H1 (cell line): ENCODE measurements at regions not wholly inside any gene's neighbourhood (a gene's known extent, or its start where the extent isn't known, plus 50 kb on each side); places are given as distances from the start of the nearest gene placed in this dataset.

Source experiments
- CTCF ChIA-PET: fragments of 300-600 bp; sonication (Branson Sonifier 250); formaldehyde crosslinking; loops from one replicate; lab custom pipeline; 2021; ENCODE audit not compliant: partially characterized antibody; lab: Charles Lee
- POLR2A ChIA-PET: fragments of 300-600 bp; sonication (Branson Sonifier 250); formaldehyde crosslinking; loops from one replicate; lab custom pipeline; 2021; ENCODE audit warnings: inconsistent platforms; ENCODE audit not compliant: partially characterized antibody; lab: Charles Lee
- DNase-seq, 2 experiments: peaks; one replicate each; pipeline versions ENCODE4 v3.0.0 to v3.0.0-alpha.2; 2010 to 2022; ENCODE audit warnings: low spot score in 2 of 2, low read depth in 1 of 2, mixed read lengths in 1 of 2
- FAIRE-seq: peaks from 2 replicates; lab custom pipeline; 2011; peaks lifted over from hg19 to GRCh38; lab: Jason Lieb, UNC
- H2AFZ ChIP-seq: 2 replicates; pipeline ENCODE4 v1.8.1; 2012; ENCODE audit warnings: low read length, inconsistent platforms
- H2AK5ac ChIP-seq: 2 replicates; pipeline ENCODE4 v1.6.1; 2013; ENCODE audit warnings: low read depth, low read length
- H2BK120ac ChIP-seq: replicated peaks from 2 replicates; pipeline ENCODE3; 2013; ENCODE audit warnings: low read depth, low read length, inconsistent platforms
- H2BK12ac ChIP-seq: 2 replicates; pipeline ENCODE4 v1.6.1; 2013; ENCODE audit warnings: low read depth, low read length
- H2BK15ac ChIP-seq: 2 replicates; pipeline ENCODE4 v1.6.1; 2013; ENCODE audit warnings: low read length
- H2BK20ac ChIP-seq: 2 replicates; pipeline ENCODE4 v1.6.1; 2013; ENCODE audit warnings: low read length
- H2BK5ac ChIP-seq: 2 replicates; pipeline ENCODE4 v1.6.1; 2013; ENCODE audit warnings: low read depth, low read length
- H3K14ac ChIP-seq: 2 replicates; pipeline ENCODE4 v1.6.1; 2013; ENCODE audit warnings: inconsistent platforms; ENCODE audit not compliant: insufficient read length
- H3K18ac ChIP-seq: 2 replicates; pipeline ENCODE4 v1.6.1; 2013; ENCODE audit warnings: low read length; ENCODE audit errors: extremely low read depth
- H3K23ac ChIP-seq: 2 replicates; pipeline ENCODE4 v1.6.1; 2013; ENCODE audit warnings: inconsistent platforms; ENCODE audit not compliant: insufficient read length
- H3K23me2 ChIP-seq: 2 replicates; pipeline ENCODE4 v1.6.1; 2013; ENCODE audit warnings: low read depth, low read length
- H3K27ac ChIP-seq: 2 replicates; pipeline ENCODE4 v1.6.1; 2011; ENCODE audit warnings: low read depth, low read length, inconsistent platforms
- H3K27me3 ChIP-seq, 4 experiments: replicated peaks in 1 of 4; 1 replicate in 1 of 4; 2 replicates in 3 of 4; pipeline versions ENCODE4 v1.6.1 to v1.8.1; 2011 to 2013; ENCODE audit warnings: low read length in 3 of 4, mild to moderate bottlenecking in 3 of 4, inconsistent platforms in 2 of 4, mixed read lengths in 2 of 4, moderate library complexity in 1 of 4; ENCODE audit not compliant: control insufficient read depth in 3 of 4, insufficient read depth in 3 of 4; ENCODE audit errors: extremely low read depth in 1 of 4
- H3K36me3 ChIP-seq, 4 experiments: 2 replicates each; pipeline versions ENCODE4 v1.6.1 to v1.8.1; 2011 to 2013; ENCODE audit warnings: mild to moderate bottlenecking in 4 of 4, low read length in 3 of 4, moderate library complexity in 2 of 4, control low read depth in 1 of 4, inconsistent platforms in 1 of 4; ENCODE audit not compliant: insufficient read depth in 4 of 4, control insufficient read depth in 2 of 4
- H3K4ac ChIP-seq: replicated peaks from 2 replicates; pipeline ENCODE3; 2013; ENCODE audit warnings: low read length, low read depth, mixed read lengths, inconsistent platforms; ENCODE audit not compliant: insufficient read length
- H3K4me1 ChIP-seq, 4 experiments: replicated peaks in 1 of 4; 1 replicate in 1 of 4; 2 replicates in 3 of 4; pipeline versions ENCODE4 v1.6.1 to v1.8.1; 2011 to 2013; ENCODE audit warnings: low read length in 3 of 4, inconsistent platforms in 2 of 4, mixed read lengths in 1 of 4; ENCODE audit not compliant: insufficient read depth in 4 of 4, control insufficient read depth in 3 of 4
- H3K4me2 ChIP-seq, 2 experiments: 2 replicates each; pipeline versions ENCODE4 v1.6.1 to v1.8.1; 2011 to 2013; ENCODE audit warnings: low read depth in 2 of 2, low read length in 2 of 2, control low read depth in 1 of 2, inconsistent platforms in 1 of 2, mild to moderate bottlenecking in 1 of 2; ENCODE audit not compliant: insufficient read depth in 1 of 2
- H3K4me3 ChIP-seq, 4 experiments: fragments of 200-600, 300-600 bp in 1 of 4; sonication (generic), shearing (Covaris generic), sonication (Bioruptor Twin) in 1 of 4; 2 replicates each; pipeline versions ENCODE4 v1.5.1 to v1.8.1; 2011 to 2016; ENCODE audit warnings: low read length in 4 of 4, low read depth in 3 of 4, control low read depth in 2 of 4, inconsistent platforms in 2 of 4, mild to moderate bottlenecking in 2 of 4, mixed read lengths in 1 of 4, moderate library complexity in 1 of 4; ENCODE audit not compliant: insufficient read depth in 2 of 4; ENCODE audit errors: extremely low read depth in 1 of 4
- H3K56ac ChIP-seq: replicated peaks from 2 replicates; pipeline ENCODE3; 2013; ENCODE audit warnings: low read depth, mild to moderate bottlenecking, mixed read lengths, low read length, inconsistent platforms; ENCODE audit not compliant: insufficient read length
- H3K79me1 ChIP-seq: 2 replicates; pipeline ENCODE4 v1.6.1; 2013; ENCODE audit warnings: low read depth, low read length, control low read depth
- H3K79me2 ChIP-seq, 2 experiments: 2 replicates each; pipeline versions ENCODE4 v1.6.1 to v1.8.1; 2012 to 2013; ENCODE audit warnings: low read length in 2 of 2, mild to moderate bottlenecking in 2 of 2, inconsistent platforms in 1 of 2; ENCODE audit not compliant: insufficient read depth in 2 of 2, control insufficient read depth in 1 of 2
- H3K9ac ChIP-seq, 4 experiments: replicated peaks in 1 of 4; 1 replicate in 1 of 4; 2 replicates in 3 of 4; pipeline versions ENCODE4 v1.6.1 to v1.8.1; 2011 to 2013; ENCODE audit warnings: low read depth in 3 of 4, low read length in 3 of 4, control low read depth in 2 of 4, mild to moderate bottlenecking in 2 of 4, moderate library complexity in 2 of 4, inconsistent platforms in 1 of 4; ENCODE audit errors: extremely low read depth in 1 of 4
- H3K9me3 ChIP-seq, 2 experiments: 2 replicates each; pipeline versions ENCODE4 v1.6.1 to v1.8.1; 2012 to 2013; ENCODE audit warnings: mild to moderate bottlenecking in 2 of 2, moderate library complexity in 2 of 2, control low read depth in 1 of 2, inconsistent platforms in 1 of 2, low read depth in 1 of 2, low read length in 1 of 2, mixed read lengths in 1 of 2; ENCODE audit not compliant: insufficient read depth in 2 of 2
- H4K20me1 ChIP-seq, 2 experiments: replicated peaks in 1 of 2; 2 replicates each; pipeline versions ENCODE3 to v1.8.1; 2011 to 2013; ENCODE audit warnings: inconsistent platforms in 2 of 2, low read length in 2 of 2, mild to moderate bottlenecking in 1 of 2; ENCODE audit not compliant: insufficient read depth in 2 of 2, control insufficient read depth in 1 of 2
- H4K5ac ChIP-seq: 2 replicates; pipeline ENCODE4 v1.6.1; 2013; ENCODE audit warnings: low read length, low read depth, mixed read lengths, inconsistent platforms; ENCODE audit not compliant: insufficient read length
- H4K8ac ChIP-seq: 2 replicates; pipeline ENCODE4 v1.8.0; 2013; ENCODE audit warnings: mild to moderate bottlenecking, moderate library complexity, low read length, inconsistent platforms; ENCODE audit not compliant: insufficient read depth; ENCODE audit errors: extremely low read depth
- H4K91ac ChIP-seq: replicated peaks from 2 replicates; pipeline ENCODE3; 2013; ENCODE audit warnings: low read length, mixed read lengths, inconsistent platforms; ENCODE audit not compliant: insufficient read length
- BACH1 ChIP-seq: IDR thresholded peaks from 2 replicates; pipeline ENCODE4 v1.6.1; 2012; ENCODE audit warnings: low read length, improper control_type of control experiment
- CBX8 ChIP-seq: fragments of 300-800, 300-1000 bp; sonication (generic); IDR thresholded peaks from 2 replicates; pipeline ENCODE4 v1.7.1; 2016; ENCODE audit warnings: low read depth, low read length, borderline replicate concordance
- EP300 ChIP-seq, 2 experiments: IDR thresholded peaks; 1 replicate in 1 of 2; 2 replicates in 1 of 2; pipeline ENCODE4 v1.6.1; 2011 to 2012; ENCODE audit warnings: low read depth in 2 of 2, low read length in 2 of 2, mild to moderate bottlenecking in 2 of 2, borderline replicate concordance in 1 of 2, inconsistent platforms in 1 of 2, moderate library complexity in 1 of 2
- EZH2 ChIP-seq: fragments of 200-600 bp; sonication (generic); IDR thresholded peaks from 2 replicates; pipeline ENCODE4 v1.7.1; 2012; ENCODE audit warnings: low read depth, mild to moderate bottlenecking, moderate library complexity, low read length, inconsistent platforms; ENCODE audit not compliant: severe bottlenecking
- FOSL1 ChIP-seq: IDR thresholded peaks from 2 replicates; pipeline ENCODE4 v1.6.1; 2011; ENCODE audit warnings: mild to moderate bottlenecking, low read depth, low read length, moderate library complexity; ENCODE audit not compliant: insufficient read depth
- HDAC6 ChIP-seq: IDR thresholded peaks from one replicate; pipeline ENCODE4 v1.7.1; 2012; ENCODE audit warnings: low read depth, mild to moderate bottlenecking, inconsistent platforms, low read length, moderate library complexity
- MAFK ChIP-seq: IDR thresholded peaks from 2 replicates; pipeline ENCODE4 v1.6.1; 2012; ENCODE audit warnings: low read depth, mild to moderate bottlenecking, improper control_type of control experiment, low read length
- NANOG ChIP-seq: IDR thresholded peaks from 2 replicates; pipeline ENCODE4 v1.6.1; 2011; ENCODE audit warnings: low read length, low read depth, mild to moderate bottlenecking, inconsistent platforms; ENCODE audit not compliant: insufficient read depth, poor library complexity, severe bottlenecking
- POLR2A ChIP-seq, 2 experiments: IDR thresholded peaks; 1 replicate in 1 of 2; 2 replicates in 1 of 2; pipeline ENCODE4 v1.6.1; 2011; ENCODE audit warnings: low read depth in 2 of 2, low read length in 2 of 2, mild to moderate bottlenecking in 2 of 2; ENCODE audit errors: control extremely low read depth in 1 of 2
- SP4 ChIP-seq: IDR thresholded peaks from 2 replicates; pipeline ENCODE4 v1.6.1; 2012; ENCODE audit warnings: low read length, inconsistent platforms
- TCF12 ChIP-seq: IDR thresholded peaks from 2 replicates; pipeline ENCODE4 v1.6.1; 2011; ENCODE audit warnings: low read depth, mild to moderate bottlenecking, low read length
- ZNF274 ChIP-seq: IDR thresholded peaks from 2 replicates; pipeline ENCODE4 v1.7.0; 2012; ENCODE audit warnings: low read length, borderline replicate concordance; ENCODE audit errors: extremely low read depth
- TF ChIP-seq, protein P1 (sequence below): IDR thresholded peaks from 2 replicates; pipeline ENCODE4 v1.6.1; 2012; ENCODE audit warnings: low read length, inconsistent platforms
- TF ChIP-seq, protein P2 (sequence below): IDR thresholded peaks from 2 replicates; pipeline ENCODE4 v1.6.1; 2012; ENCODE audit warnings: inconsistent platforms

DNA sequence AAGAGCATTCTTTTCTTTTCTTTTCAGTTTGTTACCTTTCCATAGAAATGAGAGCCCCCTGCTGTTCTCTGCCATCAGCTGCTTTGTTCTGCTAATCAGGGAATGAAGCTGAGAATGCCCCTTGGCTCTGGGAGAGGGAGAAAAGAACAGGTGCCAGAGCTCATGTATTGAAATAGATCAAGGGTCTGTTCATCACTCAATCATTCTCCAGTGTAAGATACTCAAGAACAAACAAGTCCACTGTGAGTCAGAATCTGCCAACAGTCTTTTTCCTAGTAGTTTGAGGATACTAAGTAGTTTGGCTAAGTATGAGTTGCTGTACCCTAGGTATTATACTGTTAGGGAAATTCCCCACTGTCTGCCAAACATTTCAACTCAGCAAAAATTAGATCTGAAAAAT is 144.3 kb downstream of the RTL3 start:
- Histone ChIP-seq H3K9me3 (no peaks in the 10 kb centered on the region), H3K14ac (no peak overlapping the region), H2BK20ac (no peak overlapping the region), H2AK5ac (no peak overlapping the region), H2BK5ac (peak overlapping the region; percentile 98; the same call in 1 of the 2 replicates), H3K4me1 (peaks cover 0 to 4% (median 2%) of the 10 kb centered on the region in 4 experiments; a peak in 3 of 7 replicates), H3K23me2 (no peaks in the 10 kb centered on the region), H3K27me3 (no peaks in the 10 kb centered on the region), H3K27ac (peak overlapping the region; percentile 75), H2BK12ac (no peak overlapping the region), H2BK15ac (no peak overlapping the region), H4K8ac (no peak overlapping the region), H2AFZ (no peak overlapping the region), H3K79me1 (no peaks in the 10 kb centered on the region), H3K4me2 (0 out of 4 replicates have a peak overlapping the region, but pooled peaks have one; percentile 16 to 24), H3K9ac (no peak overlapping the region), H4K20me1 (no peaks in the 10 kb centered on the region), H3K79me2 (no peaks in the 10 kb centered on the region), H4K91ac (no peak overlapping the region), H3K36me3 (no peaks in the 10 kb centered on the region), H3K18ac (no peak overlapping the region), H2BK120ac (peak overlapping the region; percentile 97), H4K5ac (peak overlapping the region; percentile 40), H3K4me3 (no peak overlapping the region), H3K56ac (no peak overlapping the region), H3K4ac (no peak overlapping the region), H3K23ac (no peak overlapping the region)
- POLR2A ChIA-PET: no interaction called here
- peak; percentile 52 to 73 for DNase-seq
- CTCF ChIA-PET: no interaction called here
- FAIRE-seq: peak; percentile 91
- TF ChIP-seq HDAC6: no peak
- TF ChIP-seq BACH1: no peak
- TF ChIP-seq FOSL1: no peak
- TF ChIP-seq POLR2A (IDR thresholded peaks at IDR 0.05; ENCODE audit: control extremely low read depth in 1 of 2, low read depth in 2 of 2, low read length in 2 of 2): no peak
- peak; percentile 94 for TF ChIP-seq TCF12
- no peak for TF ChIP-seq MAFK
- TF ChIP-seq ZNF274: no peak
- TF ChIP-seq NANOG: peak; percentile 91
- TF ChIP-seq SP4: no peak
- TF ChIP-seq CBX8: no peak
- peak in 1 of 2 experiments; percentile 69; a peak in 1 of 3 replicates for TF ChIP-seq EP300 (IDR thresholded peaks at IDR 0.05; ENCODE audit: borderline replicate concordance in 1 of 2, low read depth in 2 of 2, low read length in 2 of 2)
- no peak for TF ChIP-seq EZH2
- TF ChIP-seq, protein P1, sequence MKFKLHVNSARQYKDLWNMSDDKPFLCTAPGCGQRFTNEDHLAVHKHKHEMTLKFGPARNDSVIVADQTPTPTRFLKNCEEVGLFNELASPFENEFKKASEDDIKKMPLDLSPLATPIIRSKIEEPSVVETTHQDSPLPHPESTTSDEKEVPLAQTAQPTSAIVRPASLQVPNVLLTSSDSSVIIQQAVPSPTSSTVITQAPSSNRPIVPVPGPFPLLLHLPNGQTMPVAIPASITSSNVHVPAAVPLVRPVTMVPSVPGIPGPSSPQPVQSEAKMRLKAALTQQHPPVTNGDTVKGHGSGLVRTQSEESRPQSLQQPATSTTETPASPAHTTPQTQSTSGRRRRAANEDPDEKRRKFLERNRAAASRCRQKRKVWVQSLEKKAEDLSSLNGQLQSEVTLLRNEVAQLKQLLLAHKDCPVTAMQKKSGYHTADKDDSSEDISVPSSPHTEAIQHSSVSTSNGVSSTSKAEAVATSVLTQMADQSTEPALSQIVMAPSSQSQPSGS: no peak
- TF ChIP-seq, protein P2, sequence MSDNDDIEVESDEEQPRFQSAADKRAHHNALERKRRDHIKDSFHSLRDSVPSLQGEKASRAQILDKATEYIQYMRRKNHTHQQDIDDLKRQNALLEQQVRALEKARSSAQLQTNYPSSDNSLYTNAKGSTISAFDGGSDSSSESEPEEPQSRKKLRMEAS: no peak
